ENCODE measurements at regions not wholly inside any gene's neighbourhood (a gene's known extent, or its start where the extent isn't known, plus 50 kb on each side); places are given as distances from the start of the nearest gene placed in this dataset.

DNA sequence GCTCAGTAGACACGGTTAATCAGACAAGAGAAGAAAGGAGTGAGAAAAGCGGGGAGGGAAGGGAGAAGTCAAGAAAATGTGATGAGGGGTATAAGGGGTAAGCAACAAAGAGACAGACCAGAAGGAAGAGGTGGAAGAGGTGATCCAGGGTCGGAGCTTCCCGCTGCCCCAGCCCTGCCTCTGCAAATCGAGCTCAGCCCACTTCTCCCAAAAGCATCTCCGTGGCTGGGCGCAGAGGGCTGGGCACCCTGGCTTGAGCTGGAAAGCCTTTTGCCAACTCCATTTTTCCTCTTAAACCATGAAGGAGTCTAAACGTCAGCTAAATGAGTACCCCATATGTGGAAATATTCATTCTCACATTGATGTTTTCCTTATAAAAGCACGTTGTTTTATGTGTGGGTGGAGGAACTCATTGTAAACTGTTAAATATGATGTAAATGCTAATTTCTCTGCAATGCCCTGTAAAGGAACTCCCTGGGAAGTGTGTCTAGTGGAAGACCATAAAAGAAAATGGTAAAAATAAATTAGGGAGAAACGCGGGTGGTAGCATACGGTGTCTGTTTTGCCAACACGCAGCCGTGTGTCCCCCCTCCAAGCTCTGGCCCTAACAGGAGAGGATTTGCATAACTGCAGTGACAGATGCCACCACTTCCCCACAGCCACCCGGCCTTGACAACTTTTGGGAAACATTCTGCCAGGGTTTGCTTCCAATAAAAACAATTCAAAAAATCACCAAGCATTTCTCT, 55.2 kb upstream of the MAFB start:
- H4K20me1 ChIP-seq (ENCODE audit: insufficient read depth, low read length): no peaks in the 10 kb centered on the region
- H3K36me3 ChIP-seq (replicated peaks; ENCODE audit: low read depth, low read length): no peaks in the 10 kb centered on the region
- peak overlapping the region; percentile 28 for H3K27ac ChIP-seq (ENCODE audit: low read length)
- peaks cover 61% of the 10 kb centered on the region for H3K4me1 ChIP-seq (ENCODE audit: low read length)
- no peaks in the 10 kb centered on the region for H3K9me3 ChIP-seq (ENCODE audit: insufficient read depth, low read length)
- H3K4me2 ChIP-seq (ENCODE audit: low read length): peak overlapping the region; percentile 59
- H3K27me3 ChIP-seq (ENCODE audit: low read depth, low read length): peaks cover 23% of the 10 kb centered on the region
- TF ChIP-seq, protein P1, sequence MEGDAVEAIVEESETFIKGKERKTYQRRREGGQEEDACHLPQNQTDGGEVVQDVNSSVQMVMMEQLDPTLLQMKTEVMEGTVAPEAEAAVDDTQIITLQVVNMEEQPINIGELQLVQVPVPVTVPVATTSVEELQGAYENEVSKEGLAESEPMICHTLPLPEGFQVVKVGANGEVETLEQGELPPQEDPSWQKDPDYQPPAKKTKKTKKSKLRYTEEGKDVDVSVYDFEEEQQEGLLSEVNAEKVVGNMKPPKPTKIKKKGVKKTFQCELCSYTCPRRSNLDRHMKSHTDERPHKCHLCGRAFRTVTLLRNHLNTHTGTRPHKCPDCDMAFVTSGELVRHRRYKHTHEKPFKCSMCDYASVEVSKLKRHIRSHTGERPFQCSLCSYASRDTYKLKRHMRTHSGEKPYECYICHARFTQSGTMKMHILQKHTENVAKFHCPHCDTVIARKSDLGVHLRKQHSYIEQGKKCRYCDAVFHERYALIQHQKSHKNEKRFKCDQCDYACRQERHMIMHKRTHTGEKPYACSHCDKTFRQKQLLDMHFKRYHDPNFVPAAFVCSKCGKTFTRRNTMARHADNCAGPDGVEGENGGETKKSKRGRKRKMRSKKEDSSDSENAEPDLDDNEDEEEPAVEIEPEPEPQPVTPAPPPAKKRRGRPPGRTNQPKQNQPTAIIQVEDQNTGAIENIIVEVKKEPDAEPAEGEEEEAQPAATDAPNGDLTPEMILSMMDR (IDR thresholded peaks at IDR 0.05; ENCODE audit: low read depth, low read length): no peak
- TF ChIP-seq EZH2phosphoT487 (IDR thresholded peaks at IDR 0.05; ENCODE audit: low read depth): no peak
- H2AFZ ChIP-seq (ENCODE audit: low read depth, low read length): peak overlapping the region; percentile 44; the same call in 1 of the 2 replicates
- H3K9ac ChIP-seq (ENCODE audit: low read length): peak overlapping the region; percentile 11; the same call in 1 of the 2 replicates
- no peaks in the 10 kb centered on the region for H3K79me2 ChIP-seq (ENCODE audit: low read length)
- H3K4me3 ChIP-seq (ENCODE audit: low read length): peak overlapping the region; percentile 38

DNA sequence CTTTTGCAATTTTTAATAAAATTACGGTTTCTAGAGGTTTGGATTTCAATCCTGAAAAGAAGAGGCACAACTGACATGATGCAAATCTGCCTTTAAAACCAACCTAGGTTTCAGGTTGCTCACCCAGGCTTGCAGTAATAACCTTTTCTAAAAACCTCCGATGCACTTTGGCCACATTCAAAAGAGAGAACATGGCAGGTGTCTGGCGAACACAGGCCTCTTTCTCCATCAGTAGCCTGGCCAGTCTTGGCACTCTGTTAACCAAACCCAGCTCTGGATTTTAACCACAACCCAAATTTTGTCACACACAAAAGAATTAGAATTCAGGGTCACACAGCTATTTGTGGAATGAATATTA, 55.8 kb upstream of the MAFB start:
- H3K79me2 ChIP-seq (ENCODE audit: low read length): no peaks in the 10 kb centered on the region
- no peak overlapping the region for H3K9ac ChIP-seq (ENCODE audit: low read length)
- H2AFZ ChIP-seq (ENCODE audit: low read depth, low read length): no peak overlapping the region
- TF ChIP-seq, protein P1 (IDR thresholded peaks at IDR 0.05; ENCODE audit: low read depth, low read length): no peak
- no peak for TF ChIP-seq EZH2phosphoT487 (IDR thresholded peaks at IDR 0.05; ENCODE audit: low read depth)
- H3K27ac ChIP-seq (ENCODE audit: low read length): peak overlapping the region; percentile 28
- H3K4me1 ChIP-seq (ENCODE audit: low read length): peaks cover 64% of the 10 kb centered on the region
- no peaks in the 10 kb centered on the region for H4K20me1 ChIP-seq (ENCODE audit: insufficient read depth, low read length)
- peak overlapping the region; percentile 38 for H3K4me3 ChIP-seq (ENCODE audit: low read length)
- H3K4me2 ChIP-seq (ENCODE audit: low read length): peak overlapping the region; percentile 59
- no peaks in the 10 kb centered on the region for H3K9me3 ChIP-seq (ENCODE audit: insufficient read depth, low read length)
- peaks cover 29% of the 10 kb centered on the region for H3K27me3 ChIP-seq (ENCODE audit: low read depth, low read length)
- H3K36me3 ChIP-seq (replicated peaks; ENCODE audit: low read depth, low read length): no peaks in the 10 kb centered on the region

DNA sequence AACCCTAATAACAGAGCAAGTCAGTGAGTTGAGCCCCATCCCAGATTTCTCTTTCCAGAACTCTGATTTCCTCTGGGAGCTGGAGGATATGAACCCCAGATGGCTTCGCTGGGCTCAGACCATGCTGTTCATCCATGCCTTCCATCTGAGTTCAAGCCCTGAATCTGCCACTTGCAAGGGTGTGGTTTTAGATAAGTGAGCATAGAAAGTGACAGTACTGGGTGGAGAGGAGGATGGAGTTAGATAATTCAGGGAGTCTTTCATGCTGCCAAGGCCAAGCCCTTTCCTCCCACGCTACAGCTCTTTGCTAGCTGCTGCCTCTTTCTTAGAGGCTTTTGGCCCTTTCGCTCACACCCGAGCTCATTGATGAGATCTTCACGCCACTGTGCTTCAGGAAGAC, 57.2 kb upstream of the MAFB start:
- Histone ChIP-seq H3K27me3 (ENCODE audit: low read depth, low read length) (peaks cover 29% of the 10 kb centered on the region), H3K4me3 (ENCODE audit: low read length) (no peak overlapping the region), H3K9me3 (ENCODE audit: insufficient read depth, low read length) (no peaks in the 10 kb centered on the region), H3K4me2 (ENCODE audit: low read length) (no peak overlapping the region), H3K27ac (ENCODE audit: low read length) (no peak overlapping the region), H4K20me1 (ENCODE audit: insufficient read depth, low read length) (no peaks in the 10 kb centered on the region), H3K9ac (ENCODE audit: low read length) (no peak overlapping the region), H2AFZ (ENCODE audit: low read depth, low read length) (no peak overlapping the region), H3K79me2 (ENCODE audit: low read length) (no peaks in the 10 kb centered on the region), H3K36me3 (replicated peaks; ENCODE audit: low read depth, low read length) (no peaks in the 10 kb centered on the region), H3K4me1 (ENCODE audit: low read length) (peaks cover 53% of the 10 kb centered on the region)
- TF ChIP-seq EZH2phosphoT487 (IDR thresholded peaks at IDR 0.05; ENCODE audit: low read depth): no peak
- TF ChIP-seq, protein P1 (IDR thresholded peaks at IDR 0.05; ENCODE audit: low read depth, low read length): no peak

- Histone ChIP-seq H4K20me1 (ENCODE audit: insufficient read depth, low read length) (no peaks in the 10 kb centered on the region), H3K36me3 (replicated peaks; ENCODE audit: low read depth, low read length) (no peaks in the 10 kb centered on the region), H3K27ac (ENCODE audit: low read length) (no peak overlapping the region), H3K27me3 (ENCODE audit: low read depth, low read length) (peaks cover 29% of the 10 kb centered on the region), H3K9ac (ENCODE audit: low read length) (no peak overlapping the region), H2AFZ (ENCODE audit: low read depth, low read length) (no peak overlapping the region), H3K79me2 (ENCODE audit: low read length) (no peaks in the 10 kb centered on the region), H3K9me3 (ENCODE audit: insufficient read depth, low read length) (no peaks in the 10 kb centered on the region), H3K4me2 (ENCODE audit: low read length) (no peak overlapping the region), H3K4me3 (ENCODE audit: low read length) (no peak overlapping the region), H3K4me1 (ENCODE audit: low read length) (peaks cover 37% of the 10 kb centered on the region)
- no peak for TF ChIP-seq EZH2phosphoT487 (IDR thresholded peaks at IDR 0.05; ENCODE audit: low read depth)
- TF ChIP-seq, protein P1 (IDR thresholded peaks at IDR 0.05; ENCODE audit: low read depth, low read length): no peak
These were observed 59.1 kb upstream of the MAFB start for GRCh38 chr20:40748182-40748581.

Data from OCI-LY3 (cell line).